ENCODE measurements at regions not wholly inside any gene's neighbourhood (a gene's known extent, or its start where the extent isn't known, plus 50 kb on each side); places are given as distances from the start of the nearest gene placed in this dataset.
"Not testable (repeated sequence)": the region's sequence is repeated elsewhere in the genome, so short reads cannot be mapped to it uniquely, and the experiment has no call there.

DNA sequence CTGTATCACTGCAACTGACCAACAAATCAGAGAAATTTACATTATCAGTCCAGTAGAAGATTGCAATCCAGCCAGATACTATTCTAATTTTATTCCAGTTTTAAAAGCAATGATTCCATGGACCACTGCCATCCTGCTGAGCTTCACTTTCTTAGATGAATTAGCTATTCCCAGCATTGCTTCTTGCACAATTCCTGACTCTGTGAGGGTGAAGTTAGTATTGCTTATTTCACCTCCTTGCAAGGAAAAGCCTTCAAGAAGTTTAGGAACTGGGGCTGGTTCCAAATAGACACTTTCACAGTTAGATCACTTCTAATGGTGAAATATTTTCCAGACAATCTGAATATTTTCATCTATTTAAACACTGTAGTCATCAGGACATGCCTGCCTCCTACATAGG is 338.6 kb upstream of the TNC start:
- no peak for DNase-seq (ENCODE audit: low spot score)

DNA sequence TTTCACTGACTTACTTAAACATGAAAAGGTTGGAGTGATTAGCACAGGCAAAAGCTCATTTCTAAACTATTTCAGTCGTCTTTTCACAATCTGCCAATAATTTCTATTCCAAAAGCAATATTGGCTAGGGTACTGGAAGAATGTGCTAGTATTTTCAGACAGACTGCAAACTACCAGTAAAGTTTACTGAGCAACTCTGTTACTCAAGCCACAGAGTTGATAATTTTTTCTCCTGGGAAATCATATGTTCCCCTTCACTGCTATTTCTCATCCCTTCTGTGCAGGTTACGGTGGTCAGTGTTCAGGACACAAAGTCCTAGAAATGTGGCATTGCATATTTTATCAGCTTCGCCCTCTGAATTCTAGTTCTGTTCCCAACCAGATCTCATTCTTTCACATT is 343.3 kb upstream of the TNC start:
- DNase-seq (ENCODE audit: low spot score) = no peak

- DNase-seq (ENCODE audit: low spot score) = no peak
Observed at GRCh38 chr9:115462623-115463022, 344.7 kb upstream of the TNC start.

DNA sequence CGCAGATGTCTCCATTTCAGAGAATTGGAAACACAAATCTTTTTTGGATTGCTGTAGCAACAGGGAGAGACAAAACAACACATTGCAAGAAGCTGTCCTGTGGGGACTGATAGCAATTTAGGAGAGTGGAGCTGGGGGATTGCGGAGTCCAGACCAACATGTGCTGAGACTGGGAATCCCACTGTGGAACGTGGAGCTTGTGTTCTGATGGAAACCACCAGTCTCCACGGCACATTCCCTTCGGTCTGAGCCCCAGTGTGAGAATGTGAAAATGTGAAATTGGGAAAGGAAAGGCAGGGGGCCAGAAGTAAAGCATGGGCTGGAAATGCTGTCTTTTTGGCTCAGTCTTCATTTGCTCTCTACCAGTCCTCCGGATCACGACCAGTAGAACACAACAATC is 348.8 kb upstream of the TNC start:
- no peak for DNase-seq (ENCODE audit: low spot score)

DNA sequence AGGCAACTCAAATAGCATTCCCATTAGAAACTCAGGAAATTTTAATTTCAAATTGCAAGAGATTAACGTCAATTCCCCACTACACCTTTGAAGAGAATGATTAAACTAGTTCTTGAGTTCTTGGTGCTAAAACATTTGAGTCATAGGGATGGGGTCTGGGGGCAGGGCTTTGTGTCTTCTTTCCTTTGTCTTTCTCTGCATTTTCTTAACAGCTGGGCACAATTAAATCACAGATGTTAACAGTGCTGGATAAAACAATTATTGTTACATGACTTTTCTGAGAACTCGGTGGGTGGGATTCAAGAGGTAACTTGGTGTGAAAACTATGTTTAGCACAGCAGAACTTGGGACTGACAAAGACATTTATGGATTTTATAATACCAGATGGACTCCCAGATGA is 351.9 kb upstream of the TNC start:
- no peak for DNase-seq (ENCODE audit: low spot score)

GRCh38 chr9:115473032-115473431 is 355.1 kb upstream of the TNC start:
- DNase-seq (ENCODE audit: low spot score) = not testable (repeated sequence)

DNA sequence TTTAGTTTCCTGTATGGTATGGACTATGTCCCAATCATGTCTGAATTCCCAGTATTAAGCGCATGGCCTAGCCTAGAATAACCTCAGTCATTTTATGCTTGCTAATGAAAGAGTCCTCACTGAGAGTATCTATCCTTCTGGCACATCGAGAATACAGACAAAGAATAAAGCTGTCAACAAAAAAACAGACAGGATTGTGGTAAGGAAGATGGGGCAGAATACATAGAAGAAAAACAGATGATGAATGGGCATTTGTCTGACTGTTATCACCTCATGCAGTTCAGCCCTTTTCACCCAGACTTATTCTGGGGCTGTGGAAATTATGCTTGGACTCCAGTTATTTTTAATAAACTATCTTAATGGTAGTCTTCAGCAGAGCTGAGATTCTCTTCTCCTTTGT is 363.8 kb upstream of the TNC start:
- DNase-seq (ENCODE audit: low spot score) = no peak

- no peak for DNase-seq (ENCODE audit: low spot score)
Observed at GRCh38 chr9:115482747-115483146, 364.8 kb upstream of the TNC start.

DNA sequence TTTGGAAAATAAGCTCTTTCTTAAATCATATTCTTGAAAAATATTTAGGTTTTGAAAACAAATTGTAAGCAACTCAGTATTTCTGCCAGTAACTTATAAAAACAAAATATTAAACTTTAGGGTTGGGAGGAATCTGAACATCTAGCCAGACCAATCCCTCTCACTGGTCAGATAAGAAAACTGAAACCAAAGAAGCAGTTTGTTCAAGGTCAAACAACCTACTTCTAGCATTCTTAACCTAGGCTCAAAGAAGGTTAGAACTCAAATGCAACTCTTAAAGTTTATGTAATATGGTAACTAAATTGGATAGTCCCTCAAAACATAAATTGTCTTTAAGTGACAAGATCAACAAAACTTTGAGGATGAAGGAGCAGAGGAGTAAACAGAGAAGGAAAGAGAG is 374.9 kb upstream of the TNC start:
- DNase-seq (ENCODE audit: low spot score) = no peak

GRCh38 chr9:115494393-115494792 is 376.4 kb upstream of the TNC start:
- no peak for DNase-seq (ENCODE audit: low spot score)

GRCh38 chr9:115495052-115495635 is 377.2 kb upstream of the TNC start:
- peak; percentile 5 for DNase-seq (ENCODE audit: low spot score)

DNA sequence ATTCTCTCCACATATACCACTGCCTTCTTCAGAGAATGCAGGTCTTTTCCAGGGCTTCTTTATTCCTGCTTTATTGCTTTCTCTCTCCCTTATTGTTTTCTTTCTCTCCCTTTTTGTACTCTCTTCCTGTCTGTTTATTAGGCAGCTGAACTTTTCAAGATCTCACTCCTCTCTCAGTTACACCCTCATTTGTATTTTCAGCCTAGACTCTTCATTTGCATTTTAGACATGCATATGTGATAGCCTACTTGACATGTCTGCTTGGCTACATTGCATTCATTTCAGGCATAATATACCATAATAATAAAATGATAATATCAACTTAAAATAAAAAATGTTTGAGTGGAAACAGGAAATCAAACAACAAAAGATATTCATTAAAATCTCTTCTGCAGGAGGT is 377.9 kb upstream of the TNC start:
- DNase-seq (ENCODE audit: low spot score) = no peak

GRCh38 chr9:115498303-115498702 is 380.3 kb upstream of the TNC start:
- DNase-seq (ENCODE audit: low spot score) = no peak

DNA sequence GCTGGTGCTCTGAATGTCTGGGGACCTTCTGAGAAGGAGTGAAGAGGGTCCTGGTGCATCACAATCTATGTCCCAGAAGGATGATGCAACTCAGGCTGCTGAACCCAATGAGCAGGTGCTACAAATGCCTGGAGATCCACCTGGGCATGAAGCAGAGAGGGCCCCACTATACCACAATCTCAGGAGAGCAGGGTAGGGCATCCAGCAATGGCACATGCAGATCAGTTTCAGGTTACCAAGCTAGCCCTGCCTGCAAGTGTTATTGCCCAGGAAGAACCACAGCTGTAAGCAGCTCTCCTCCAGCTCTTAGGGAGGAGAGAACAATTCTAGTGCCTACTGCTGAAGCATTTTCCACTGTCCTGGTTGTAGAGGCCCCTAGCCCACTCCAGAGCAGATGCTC is 389.2 kb upstream of the TNC start:
- DNase-seq (ENCODE audit: low spot score) = no peak

DNA sequence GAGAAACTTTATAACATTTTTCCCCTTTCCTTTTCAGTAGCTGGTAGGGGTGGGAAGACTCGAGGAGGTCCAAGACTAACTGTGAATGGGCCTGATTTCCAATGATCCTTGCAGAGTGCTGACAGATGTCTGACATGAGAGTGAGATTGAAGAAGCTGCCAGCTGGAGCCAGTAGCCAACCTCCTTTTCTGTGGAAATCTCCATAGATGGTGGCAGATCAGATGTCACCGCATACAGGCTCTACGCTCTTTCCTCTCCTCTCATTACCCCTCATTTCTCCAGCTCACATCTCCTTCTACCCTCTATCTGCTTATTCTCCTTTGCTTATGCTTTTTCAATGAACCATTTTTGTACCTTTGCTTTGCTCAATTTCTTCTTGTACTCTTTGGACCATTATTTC is 395.2 kb upstream of the TNC start:
- DNase-seq (ENCODE audit: low spot score) = no peak

DNA sequence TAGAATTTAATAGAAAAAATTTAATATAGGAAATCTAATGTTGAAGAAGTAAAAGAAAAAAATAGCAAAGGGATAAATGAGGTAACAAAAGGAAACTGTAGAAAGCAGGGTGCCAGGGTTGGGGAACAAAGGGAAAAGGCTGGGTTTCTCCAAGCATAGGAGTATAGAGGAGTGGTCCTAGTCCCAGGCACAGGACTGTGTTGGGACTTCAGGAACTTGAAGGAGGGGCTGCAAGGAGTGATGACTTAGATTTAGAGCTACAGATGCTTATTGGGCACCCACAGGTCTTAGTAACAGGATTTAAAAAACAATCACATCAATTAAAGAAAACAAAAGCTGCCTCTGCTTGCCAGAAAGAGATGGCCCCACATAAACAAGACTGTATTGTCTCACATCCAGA is 396.5 kb upstream of the TNC start:
- DNase-seq (ENCODE audit: low spot score) = no peak

- DNase-seq (ENCODE audit: low spot score) = no peak
Observed at GRCh38 chr9:115517335-115518075, 399.5 kb upstream of the TNC start.

GRCh38 chr9:115520646-115521045 is 402.7 kb upstream of the TNC start:
- no peak for DNase-seq (ENCODE audit: low spot score)

DNA sequence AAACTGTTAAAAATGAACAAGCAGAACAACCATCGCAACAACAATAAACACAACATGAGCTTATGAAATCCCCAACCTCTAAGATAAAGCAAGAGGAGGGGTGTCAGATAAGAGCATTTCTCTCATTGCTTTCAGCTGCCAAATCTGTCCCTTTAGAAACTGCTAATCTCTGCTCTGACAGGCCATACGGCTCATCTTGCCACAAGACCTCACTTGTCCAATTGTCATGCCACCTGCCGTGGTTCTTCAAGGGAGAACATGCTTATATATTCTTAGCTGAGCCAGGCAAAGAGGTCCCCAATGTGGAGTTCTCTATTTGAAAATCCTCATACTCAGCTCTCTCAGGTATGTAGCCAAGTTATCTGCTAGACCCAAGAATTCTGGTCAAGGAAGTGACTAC is 405.0 kb upstream of the TNC start:
- DNase-seq (ENCODE audit: low spot score) = no peak

GRCh38 chr9:115524453-115525059 is 406.6 kb upstream of the TNC start:
- DNase-seq (ENCODE audit: low spot score) = peak; percentile 62

DNA sequence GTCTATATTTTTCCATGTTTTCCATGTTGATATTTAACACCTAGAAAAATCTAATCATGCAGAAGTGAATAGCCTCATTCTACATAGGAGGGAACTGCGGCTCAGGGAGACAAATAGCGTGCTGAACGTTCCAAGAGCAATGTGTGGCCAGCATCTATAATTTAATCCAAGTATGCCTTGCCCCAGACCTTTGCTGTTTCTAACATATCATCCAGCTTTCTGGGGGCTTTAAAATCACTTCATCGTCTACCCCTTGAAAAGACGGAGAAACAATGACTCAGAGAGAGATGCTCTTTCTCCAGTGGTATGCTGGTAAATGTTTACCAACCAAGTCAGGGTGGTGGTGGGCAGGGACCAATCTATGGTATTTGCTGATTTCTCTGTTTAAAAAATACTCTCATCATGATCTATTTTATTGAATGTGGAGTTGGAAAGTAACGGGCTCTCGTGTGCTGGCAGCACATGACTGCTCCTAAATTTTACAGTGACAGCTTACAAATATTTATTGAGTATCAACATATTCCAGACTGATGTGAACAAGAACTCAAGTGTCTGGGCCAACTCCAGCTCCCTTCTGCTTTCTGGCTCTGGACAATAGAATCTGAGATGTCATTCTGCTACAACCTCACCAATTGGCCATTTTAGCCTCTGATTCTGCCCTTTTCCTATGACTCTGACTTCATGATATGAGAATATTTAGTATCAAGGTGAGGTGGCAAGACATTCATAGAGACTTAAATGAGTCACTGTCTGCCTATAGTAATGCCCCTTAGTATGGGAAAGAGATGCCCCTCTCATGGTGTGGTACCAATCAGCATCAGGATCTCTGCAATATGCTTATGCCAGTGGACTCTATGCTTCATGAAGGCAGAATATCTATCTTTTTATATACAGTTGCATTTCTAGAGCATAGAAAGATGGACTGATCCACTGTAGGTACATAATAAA is 407.4 kb upstream of the TNC start:
- no peak for DNase-seq (ENCODE audit: low spot score)

Measured in SK-N-DZ (cell line).